ENCODE measurements at regions not wholly inside any gene's neighbourhood (a gene's known extent, or its start where the extent isn't known, plus 50 kb on each side); places are given as distances from the start of the nearest gene placed in this dataset.

DNA sequence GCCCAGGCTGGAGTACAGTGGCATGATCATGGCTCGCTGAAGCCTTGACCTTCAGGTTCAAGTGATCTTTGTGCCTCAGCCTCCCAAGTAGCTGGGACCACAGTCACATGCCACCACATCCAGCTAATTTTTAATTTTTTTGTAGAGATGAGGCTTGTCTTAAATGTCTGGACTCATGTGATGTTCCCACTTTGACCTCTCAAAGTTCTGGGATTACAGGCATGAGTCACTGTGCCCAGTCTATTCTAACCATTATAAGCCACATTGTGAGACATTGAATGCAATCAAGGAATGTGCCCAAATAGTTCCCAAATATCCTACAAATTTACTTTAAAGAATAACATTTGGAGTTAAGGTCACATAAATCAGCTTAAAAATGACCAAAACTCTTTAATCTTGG lies 130.7 kb upstream of the ARID2 start:
- TF ChIP-seq GATA2 (IDR thresholded peaks at IDR 0.05; ENCODE audit: low read depth, low read length) = no peak
- TF ChIP-seq GATA3 (IDR thresholded peaks at IDR 0.05; ENCODE audit: low read depth, low read length) = no peak
